ENCODE measurements at regions not wholly inside any gene's neighbourhood (a gene's known extent, or its start where the extent isn't known, plus 50 kb on each side); places are given as distances from the start of the nearest gene placed in this dataset.

DNA sequence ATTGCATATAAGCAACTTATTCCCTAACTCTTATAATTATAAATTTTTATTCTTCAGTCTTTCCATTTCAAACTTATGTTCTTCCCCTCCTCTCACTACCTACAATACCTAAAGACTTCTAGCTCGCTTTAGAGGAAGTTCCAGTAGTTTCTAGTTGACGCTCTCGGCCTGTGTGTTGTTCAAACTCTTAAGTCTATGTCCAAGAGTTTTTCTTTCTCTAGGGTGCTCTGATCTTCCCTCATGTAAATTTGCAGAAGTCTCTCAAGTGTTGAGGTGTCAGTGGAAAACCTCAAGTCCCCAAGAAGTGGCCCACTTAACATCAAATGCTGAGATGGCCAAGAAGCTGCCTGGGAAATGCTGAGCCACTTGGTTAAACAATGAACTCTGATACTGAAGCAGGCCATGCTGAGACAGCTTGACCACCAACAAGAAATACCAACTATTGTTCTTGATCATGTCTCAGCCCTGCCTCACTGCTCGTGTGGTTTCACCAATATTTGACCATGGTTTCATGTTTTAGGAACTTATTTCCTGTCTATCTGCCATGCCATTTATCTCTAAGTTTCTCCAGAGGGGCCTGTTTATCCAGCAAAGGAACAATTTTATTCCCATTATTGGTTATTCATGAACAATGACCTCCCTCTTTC lies 100.9 kb upstream of the TCF21 start:
- TF ChIP-seq GTF2F1 (IDR thresholded peaks at IDR 0.05; ENCODE audit: borderline replicate concordance, low read depth, low read length) (no peak), SP1 (IDR thresholded peaks at IDR 0.05; ENCODE audit: low read depth, low read length) (no peak), CEBPB (IDR thresholded peaks at IDR 0.05; ENCODE audit: low read depth, low read length) (no peak), POLR2AphosphoS5 (IDR thresholded peaks at IDR 0.05; ENCODE audit: low read depth, low read length) (no peak), EZH2 (IDR thresholded peaks at IDR 0.05; ENCODE audit: low read depth, low read length, severe bottlenecking) (no peak), POLR2A (IDR thresholded peaks at IDR 0.05; ENCODE audit: control extremely low read depth in 1 of 2, low read depth in 2 of 2, low read length in 2 of 2) (no peak)
- TF ChIP-seq, protein P1, sequence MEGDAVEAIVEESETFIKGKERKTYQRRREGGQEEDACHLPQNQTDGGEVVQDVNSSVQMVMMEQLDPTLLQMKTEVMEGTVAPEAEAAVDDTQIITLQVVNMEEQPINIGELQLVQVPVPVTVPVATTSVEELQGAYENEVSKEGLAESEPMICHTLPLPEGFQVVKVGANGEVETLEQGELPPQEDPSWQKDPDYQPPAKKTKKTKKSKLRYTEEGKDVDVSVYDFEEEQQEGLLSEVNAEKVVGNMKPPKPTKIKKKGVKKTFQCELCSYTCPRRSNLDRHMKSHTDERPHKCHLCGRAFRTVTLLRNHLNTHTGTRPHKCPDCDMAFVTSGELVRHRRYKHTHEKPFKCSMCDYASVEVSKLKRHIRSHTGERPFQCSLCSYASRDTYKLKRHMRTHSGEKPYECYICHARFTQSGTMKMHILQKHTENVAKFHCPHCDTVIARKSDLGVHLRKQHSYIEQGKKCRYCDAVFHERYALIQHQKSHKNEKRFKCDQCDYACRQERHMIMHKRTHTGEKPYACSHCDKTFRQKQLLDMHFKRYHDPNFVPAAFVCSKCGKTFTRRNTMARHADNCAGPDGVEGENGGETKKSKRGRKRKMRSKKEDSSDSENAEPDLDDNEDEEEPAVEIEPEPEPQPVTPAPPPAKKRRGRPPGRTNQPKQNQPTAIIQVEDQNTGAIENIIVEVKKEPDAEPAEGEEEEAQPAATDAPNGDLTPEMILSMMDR (IDR thresholded peaks at IDR 0.05; ENCODE audit: control extremely low read depth in 1 of 3, insufficient read depth in 1 of 3, low read depth in 1 of 3, low read length in 3 of 3), result no peak
- TF ChIP-seq, protein P2, sequence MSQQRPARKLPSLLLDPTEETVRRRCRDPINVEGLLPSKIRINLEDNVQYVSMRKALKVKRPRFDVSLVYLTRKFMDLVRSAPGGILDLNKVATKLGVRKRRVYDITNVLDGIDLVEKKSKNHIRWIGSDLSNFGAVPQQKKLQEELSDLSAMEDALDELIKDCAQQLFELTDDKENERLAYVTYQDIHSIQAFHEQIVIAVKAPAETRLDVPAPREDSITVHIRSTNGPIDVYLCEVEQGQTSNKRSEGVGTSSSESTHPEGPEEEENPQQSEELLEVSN (IDR thresholded peaks at IDR 0.05), result no peak

All from H1 (cell line).